ENCODE measurements at regions not wholly inside any gene's neighbourhood (a gene's known extent, or its start where the extent isn't known, plus 50 kb on each side); places are given as distances from the start of the nearest gene placed in this dataset.
"Not testable (repeated sequence)": the region's sequence is repeated elsewhere in the genome, so short reads cannot be mapped to it uniquely, and the experiment has no call there.

GRCh38 chr10:53664282-53665019, 891.9 kb upstream of the MBL2 start:
- DNase-seq (ENCODE audit: low spot score in 2 of 2): no peak
- FAIRE-seq: no peak

- no peak for FAIRE-seq
- no peak for DNase-seq (ENCODE audit: low spot score in 2 of 2)
Measured at GRCh38 chr10:53650794-53651193, 878.2 kb upstream of the MBL2 start.

- FAIRE-seq: not testable (repeated sequence)
Measured at GRCh38 chr10:53647221-53647620, 874.6 kb upstream of the MBL2 start.

GRCh38 chr10:53646525-53646924, 873.9 kb upstream of the MBL2 start:
- no peak for DNase-seq (ENCODE audit: low spot score in 2 of 2)
- no peak for FAIRE-seq

More at GRCh38 chr10:53647221-53647620, 874.6 kb upstream of the MBL2 start:
- DNase-seq (ENCODE audit: low spot score in 2 of 2): not testable (repeated sequence)

GRCh38 chr10:53645951-53646350, 873.4 kb upstream of the MBL2 start:
- no peak for DNase-seq (ENCODE audit: low spot score in 2 of 2)
- FAIRE-seq: no peak

GRCh38 chr10:53638006-53638405, 865.4 kb upstream of the MBL2 start:
- FAIRE-seq (no peak), DNase-seq (ENCODE audit: low spot score in 2 of 2) (no peak)

GRCh38 chr10:53624722-53625121, 852.1 kb upstream of the MBL2 start:
- DNase-seq (ENCODE audit: low spot score in 2 of 2): no peak
- FAIRE-seq: no peak

GRCh38 chr10:53622201-53622600, 849.6 kb upstream of the MBL2 start:
- FAIRE-seq: no peak
- no peak for DNase-seq (ENCODE audit: low spot score in 2 of 2)

- DNase-seq (ENCODE audit: low spot score in 2 of 2): no peak
- FAIRE-seq: no peak
Measured at GRCh38 chr10:53619671-53620070, 847.1 kb upstream of the MBL2 start.

- DNase-seq (ENCODE audit: low spot score in 2 of 2): no peak
- FAIRE-seq: no peak
Measured at GRCh38 chr10:53607691-53608090, 835.1 kb upstream of the MBL2 start.

- FAIRE-seq (no peak), DNase-seq (ENCODE audit: low spot score in 2 of 2) (no peak)
Measured at GRCh38 chr10:53606981-53607380, 834.4 kb upstream of the MBL2 start.

- FAIRE-seq (peak; percentile 86), DNase-seq (ENCODE audit: low spot score in 2 of 2) (peak in 1 of 2 donors; percentile 3)
Measured at GRCh38 chr10:53601260-53601875, 828.8 kb upstream of the MBL2 start.

- FAIRE-seq (no peak), DNase-seq (ENCODE audit: low spot score in 2 of 2) (no peak)
Measured at GRCh38 chr10:53598914-53599313, 826.3 kb upstream of the MBL2 start.

GRCh38 chr10:53597835-53598251, 825.3 kb upstream of the MBL2 start:
- DNase-seq (ENCODE audit: low spot score in 2 of 2) (no peak), FAIRE-seq (no peak)

- FAIRE-seq (no peak), DNase-seq (ENCODE audit: low spot score in 2 of 2) (no peak)
Measured at GRCh38 chr10:53580465-53580864, 807.9 kb upstream of the MBL2 start.

GRCh38 chr10:53579773-53580172, 807.2 kb upstream of the MBL2 start:
- no peak for FAIRE-seq
- DNase-seq (ENCODE audit: low spot score in 2 of 2): no peak

- DNase-seq (ENCODE audit: low spot score in 2 of 2) (no peak), FAIRE-seq (no peak)
Measured at GRCh38 chr10:53574024-53574423, 801.4 kb upstream of the MBL2 start.

GRCh38 chr10:53573498-53573897, 800.9 kb upstream of the MBL2 start:
- no peak for FAIRE-seq

GRCh38 chr10:53572799-53573198, 800.2 kb upstream of the MBL2 start:
- DNase-seq (ENCODE audit: low spot score in 2 of 2) (no peak), FAIRE-seq (no peak)

More at GRCh38 chr10:53573498-53573897, 800.9 kb upstream of the MBL2 start:
- no peak for DNase-seq (ENCODE audit: low spot score in 2 of 2)

GRCh38 chr10:53570221-53570620, 797.6 kb upstream of the MBL2 start:
- FAIRE-seq (no peak), DNase-seq (ENCODE audit: low spot score in 2 of 2) (no peak)

- DNase-seq (ENCODE audit: low spot score in 2 of 2) (no peak), FAIRE-seq (no peak)
Measured at GRCh38 chr10:53569455-53569854, 796.9 kb upstream of the MBL2 start.

GRCh38 chr10:53548664-53549063, 776.1 kb upstream of the MBL2 start:
- FAIRE-seq: no peak
- DNase-seq (ENCODE audit: low spot score in 2 of 2): no peak

Measured in frontal cortex (tissue), 3 donors.